ENCODE measurements at regions not wholly inside any gene's neighbourhood (a gene's known extent, or its start where the extent isn't known, plus 50 kb on each side); places are given as distances from the start of the nearest gene placed in this dataset.

DNA sequence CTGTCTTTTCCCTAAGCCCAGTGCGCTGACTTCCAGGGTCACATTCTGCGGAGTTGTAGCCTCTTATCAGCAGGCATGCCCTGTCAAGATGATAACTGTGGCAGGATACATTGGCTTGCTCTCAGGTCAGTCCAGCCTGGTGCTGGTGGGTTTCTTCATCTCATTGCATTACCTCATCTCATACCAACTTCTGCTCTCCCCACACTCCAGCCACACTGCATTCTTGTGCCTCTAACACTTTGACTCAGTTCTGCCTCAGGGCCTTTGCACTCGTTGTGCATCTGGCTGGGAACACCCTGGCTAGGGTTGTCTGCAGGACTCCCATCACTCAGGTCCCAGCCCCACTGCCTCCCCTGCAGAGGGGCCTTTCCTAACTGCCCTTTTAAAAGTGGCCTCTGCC lies 110.3 kb upstream of the BACH2 start:
- POLR2A ChIA-PET, result no interaction called here
- dilution Hi-C loops (cut with MboI; ENCODE audit: extremely low pct_ligation_motif_present, low sequenced_read_pairs), result no loop called here

More for the DNA sequence above, 110.3 kb upstream of the BACH2 start:
- Histone ChIP-seq H3K4me2 (ENCODE audit: insufficient read depth, low read length) (no peak overlapping the region), H3K36me3 (ENCODE audit: control insufficient read depth in 2 of 2, extremely low read depth in 1 of 2, insufficient read depth in 2 of 2, low read length in 2 of 2) (no peaks in the 10 kb centered on the region), H3K9me3 (replicated peaks; ENCODE audit: control insufficient read depth, insufficient read depth, low read length) (no peaks in the 10 kb centered on the region), H2AFZ (ENCODE audit: low read depth, low read length) (no peak overlapping the region), H3K79me2 (ENCODE audit: control insufficient read depth, insufficient read depth, low read length) (no peaks in the 10 kb centered on the region), H3K27ac (ENCODE audit: insufficient read depth, low read depth, low read length) (no peak overlapping the region), H3K4me1 (ENCODE audit: control insufficient read depth, extremely low read depth, insufficient read depth, low read length) (no peaks in the 10 kb centered on the region), H3K4me3 (replicated peaks in 1 of 3; ENCODE audit: insufficient read depth in 1 of 3, low read depth in 1 of 3, low read length in 3 of 3) (no peak overlapping the region), H3K9me1 (replicated peaks; ENCODE audit: control insufficient read depth, extremely low read depth, insufficient read depth, low read length) (no peaks in the 10 kb centered on the region), H3K27me3 (ENCODE audit: control insufficient read depth in 2 of 2, insufficient read depth in 2 of 2, low read length in 2 of 2) (peaks cover 4 to 6% of the 10 kb centered on the region in 2 experiments), H4K20me1 (replicated peaks; ENCODE audit: control insufficient read depth, extremely low read depth, insufficient read depth, low read length) (no peaks in the 10 kb centered on the region), H3K9ac (replicated peaks; ENCODE audit: extremely low read depth, insufficient read depth, low read length) (no peak overlapping the region)
- intact Hi-C loops (cut with micrococcal nuclease), result no loop called here
- TF ChIP-seq MYC (IDR thresholded peaks at IDR 0.05; ENCODE audit: low read depth, low read length), result no peak
- no peak for TF ChIP-seq CTCF (IDR thresholded peaks at IDR 0.05; ENCODE audit: extremely low read depth in 1 of 2, insufficient read depth in 1 of 2, low read depth in 1 of 2, low read length in 2 of 2)
- no peak for TF ChIP-seq POLR2A (IDR thresholded peaks at IDR 0.05; ENCODE audit: low read depth, low read length)
- no peak for TF ChIP-seq POLR2AphosphoS5 (IDR thresholded peaks at IDR 0.05; ENCODE audit: insufficient read depth, low read depth, low read length)
- no peak for TF ChIP-seq FOS (IDR thresholded peaks at IDR 0.05; ENCODE audit: borderline replicate concordance, insufficient read depth, low read length)
- no peak for TF ChIP-seq JUN (IDR thresholded peaks at IDR 0.05; ENCODE audit: borderline replicate concordance, insufficient read depth, insufficient read length, low read depth)
- TF ChIP-seq MAX (IDR thresholded peaks at IDR 0.05; ENCODE audit: insufficient read depth, insufficient read length), result no peak
- no peak for TF ChIP-seq GATA2 (IDR thresholded peaks at IDR 0.05; ENCODE audit: insufficient read depth, insufficient read length, low read depth, low read length)
- no peak for TF ChIP-seq EZH2 (IDR thresholded peaks at IDR 0.05; ENCODE audit: borderline replicate concordance, low read depth, low read length, severe bottlenecking)
- CTCF ChIA-PET, result interaction anchor here (3.9 kb wide), 1 partner anchor 14 kb away, joined by 12 read pairs; no protein-coding TSS in a partner anchor
- DNase-seq (ENCODE audit: low read depth, low spot score), result no peak
- no peak for FAIRE-seq
- no TSS peak for BruUV-seq (replicated peaks)

Data from endothelial cell of umbilical vein (primary cell).